ENCODE measurements at regions not wholly inside any gene's neighbourhood (a gene's known extent, or its start where the extent isn't known, plus 50 kb on each side); places are given as distances from the start of the nearest gene placed in this dataset.

GRCh38 chr7:123305840-123306375, 106.1 kb upstream of the SLC13A1 start:
- TF ChIP-seq CTCF (IDR thresholded peaks at IDR 0.05) (no peak), POLR2A (IDR thresholded peaks at IDR 0.05) (no peak)
